HG02938 (cell line): ENCODE measurements at regions not wholly inside any gene's neighbourhood (a gene's known extent, or its start where the extent isn't known, plus 50 kb on each side); places are given as distances from the start of the nearest gene placed in this dataset.

Experiments used
- ATAC-seq: cut with Tn5 transposase; IDR thresholded peaks from one replicate; pipeline ENCODE4 v1.9.1; 2021; ENCODE audit warnings: mild to moderate bottlenecking, moderate library complexity; ENCODE audit not compliant: unreplicated experiment

- ATAC-seq: no peak
Observed at GRCh38 chr9:118362596-118362995, 658.4 kb downstream of the TLR4 start.

DNA sequence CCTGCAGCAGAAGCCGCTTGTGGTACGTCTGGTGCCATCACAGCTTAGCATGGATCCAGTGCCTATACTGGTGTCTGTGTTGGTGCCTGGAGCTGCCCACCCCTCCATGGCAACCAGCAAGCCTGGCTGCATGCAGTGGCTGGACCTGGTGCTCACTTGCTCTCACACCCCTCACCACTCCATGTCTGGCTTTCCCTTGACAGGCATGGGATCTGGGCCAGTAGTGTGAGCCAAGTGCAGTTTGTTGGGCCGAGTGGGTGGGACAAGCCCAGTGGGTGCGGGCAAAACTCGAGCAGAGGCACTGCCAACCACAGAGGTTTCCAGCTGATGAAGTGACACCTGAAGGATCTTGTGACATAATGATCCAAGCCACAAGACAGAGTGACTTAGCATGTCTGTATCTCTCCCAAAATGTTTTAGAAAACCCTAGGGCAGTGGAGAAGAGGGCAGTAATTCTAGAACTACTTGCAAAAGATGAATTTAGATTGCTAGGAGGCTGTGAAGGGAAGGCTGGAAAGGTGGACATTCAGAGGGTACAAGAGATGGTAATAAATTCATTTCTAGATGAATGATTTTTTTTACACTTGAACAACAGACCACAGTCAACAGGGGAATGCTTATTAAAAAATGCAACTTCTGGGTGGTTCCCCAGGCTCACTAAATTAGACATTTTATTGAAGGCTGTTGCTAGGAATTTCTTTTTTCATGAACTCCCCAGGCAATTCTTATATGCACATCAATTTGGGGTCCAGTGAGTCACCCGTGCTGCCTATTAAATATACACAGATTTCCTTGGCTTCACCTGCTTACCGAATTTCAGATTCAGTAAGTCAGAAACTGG is 660.3 kb downstream of the TLR4 start:
- no peak for ATAC-seq

DNA sequence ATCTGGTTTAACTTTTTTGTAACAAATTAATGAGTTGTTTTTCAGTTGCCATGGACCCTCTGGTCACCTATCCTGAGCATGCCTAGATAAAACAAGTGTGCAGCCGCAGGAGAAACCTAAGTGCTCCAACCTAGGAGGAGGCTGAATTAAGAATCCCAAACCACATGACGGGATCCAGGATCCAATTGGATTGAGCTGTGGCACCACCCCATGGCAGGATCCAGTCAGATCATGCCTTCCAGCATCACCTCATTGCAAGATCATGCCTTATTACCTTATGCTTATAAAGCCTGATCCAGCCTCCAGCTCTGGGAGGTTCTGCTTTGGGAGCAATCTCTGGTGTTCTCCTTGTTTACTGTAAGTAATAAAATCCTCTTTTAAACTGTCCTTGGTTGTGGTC is 662.0 kb downstream of the TLR4 start:
- ATAC-seq: no peak

DNA sequence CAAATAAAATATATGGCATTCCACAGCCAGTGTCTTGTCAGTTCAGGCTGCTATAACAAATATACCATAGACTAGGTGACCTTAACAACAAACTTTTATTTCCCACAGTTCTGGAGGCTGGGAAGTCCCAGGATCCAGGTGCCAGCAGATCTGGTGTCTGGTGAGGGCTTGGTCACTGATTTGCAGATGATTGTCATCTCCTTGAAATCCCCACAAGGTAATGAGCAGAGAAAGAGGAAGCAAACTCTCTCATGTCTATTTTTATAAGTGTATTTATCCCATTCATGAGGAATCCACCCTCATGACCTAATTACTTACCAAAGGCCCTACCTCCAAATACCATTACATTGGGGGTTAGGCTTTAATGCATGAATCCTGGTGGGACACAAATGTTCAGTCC is 663.2 kb downstream of the TLR4 start:
- ATAC-seq: no peak

DNA sequence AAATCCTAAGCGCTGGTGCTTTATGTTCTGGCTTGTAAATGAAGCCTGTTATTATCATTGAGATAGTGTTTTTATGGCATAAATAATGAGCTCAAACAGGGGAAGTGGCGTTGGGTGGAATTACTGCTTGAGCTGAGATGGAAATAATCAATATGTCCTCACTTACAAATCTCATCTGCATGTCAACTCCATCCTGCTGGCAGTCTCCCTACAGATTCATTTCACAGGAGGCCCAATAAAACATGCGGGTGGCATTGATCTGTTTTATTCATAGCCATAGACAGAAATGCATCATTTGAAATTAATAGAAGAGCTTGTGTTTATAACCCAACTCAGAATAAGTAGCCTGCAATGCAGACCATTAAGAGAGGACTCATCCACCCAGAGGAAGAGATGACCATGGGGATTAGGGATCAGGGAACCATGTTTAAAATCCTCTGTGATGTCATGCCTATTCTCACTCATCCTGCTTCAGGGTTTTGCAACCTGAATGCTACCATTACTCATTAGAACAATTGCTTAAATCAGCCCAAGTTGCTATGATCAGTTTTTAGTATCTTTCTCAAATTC is 680.4 kb downstream of the TLR4 start:
- no peak for ATAC-seq

- ATAC-seq: no peak
Observed at GRCh38 chr9:118395415-118395814, 691.2 kb downstream of the TLR4 start.

DNA sequence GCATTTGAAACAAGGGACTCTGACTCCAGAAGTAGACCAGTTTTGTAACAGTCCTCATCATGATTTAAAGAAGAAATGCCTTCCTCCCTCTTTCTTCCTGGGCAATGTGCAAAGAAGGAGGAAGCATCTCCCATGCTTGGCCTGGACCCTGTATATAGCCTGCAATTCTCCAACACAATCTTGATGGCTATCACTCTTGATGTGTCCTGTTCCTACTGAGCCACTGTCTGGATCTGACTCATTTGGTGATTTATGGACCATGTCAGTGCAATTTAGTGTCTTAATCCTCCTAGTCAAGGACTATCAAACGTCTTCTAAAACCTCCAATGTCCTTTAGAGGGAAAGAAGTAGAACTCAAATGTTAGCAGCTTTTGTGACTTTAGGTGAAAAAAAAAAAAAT is 697.3 kb downstream of the TLR4 start:
- no peak for ATAC-seq

- ATAC-seq: no peak
Observed at GRCh38 chr9:118414676-118415075, 710.5 kb downstream of the TLR4 start.

DNA sequence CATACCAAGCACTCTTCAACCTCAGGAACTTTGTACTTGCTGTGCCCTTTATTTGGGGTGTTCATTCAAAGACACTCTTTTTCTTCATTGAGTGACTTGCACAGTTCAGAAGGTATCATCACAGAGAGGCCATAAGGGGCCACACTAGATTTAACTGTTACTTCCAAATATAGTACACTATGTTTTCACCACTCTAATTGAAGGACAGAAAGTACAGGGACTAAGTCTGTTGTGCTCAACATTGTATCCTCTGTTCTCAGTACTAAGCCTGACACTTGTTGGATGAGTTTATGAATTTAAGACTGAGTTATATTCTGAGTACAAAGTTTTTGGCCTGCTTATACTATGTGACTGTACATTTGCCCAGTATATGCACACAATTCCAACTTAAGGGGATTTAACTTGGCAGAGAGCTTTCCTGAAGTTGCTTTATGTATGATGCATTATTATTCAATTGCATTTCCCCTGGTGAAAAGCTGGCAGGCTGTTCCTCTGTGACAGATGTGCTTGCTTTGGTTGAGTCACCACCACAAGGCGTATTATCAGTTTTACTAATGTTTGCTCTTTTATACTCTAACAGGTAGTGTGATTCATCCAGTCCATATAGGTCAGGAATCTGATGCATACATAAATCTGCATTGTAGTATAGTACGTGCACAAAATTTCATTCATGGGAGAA is 714.8 kb downstream of the TLR4 start:
- ATAC-seq: no peak

- no peak for ATAC-seq
Observed at GRCh38 chr9:118419676-118420075, 715.5 kb downstream of the TLR4 start.

- ATAC-seq: no peak
Observed at GRCh38 chr9:118422508-118422907, 718.3 kb downstream of the TLR4 start.

GRCh38 chr9:118423021-118423420 is 718.8 kb downstream of the TLR4 start:
- no peak for ATAC-seq

DNA sequence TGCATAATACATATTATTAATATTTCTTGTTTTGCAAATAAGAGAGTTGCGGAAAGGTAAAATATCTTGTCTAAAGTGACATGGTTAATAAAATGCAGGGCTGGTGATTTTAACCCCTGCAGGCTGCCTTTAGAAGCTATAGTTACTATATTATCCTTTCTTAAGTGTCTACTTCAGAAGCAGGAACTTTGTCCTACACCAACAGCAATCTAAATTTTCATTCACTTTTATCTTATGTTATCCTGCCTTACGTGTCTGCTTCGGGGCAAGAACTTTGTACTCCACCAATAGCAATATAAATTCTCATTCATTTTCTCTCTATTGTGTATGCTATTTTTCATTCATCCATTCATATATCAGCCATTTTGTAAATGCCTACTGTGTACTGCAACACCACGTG is 719.5 kb downstream of the TLR4 start:
- ATAC-seq: no peak

- ATAC-seq: no peak
Observed at GRCh38 chr9:118426772-118427171, 722.6 kb downstream of the TLR4 start.

GRCh38 chr9:118438810-118439209 is 734.6 kb downstream of the TLR4 start:
- ATAC-seq: no peak

DNA sequence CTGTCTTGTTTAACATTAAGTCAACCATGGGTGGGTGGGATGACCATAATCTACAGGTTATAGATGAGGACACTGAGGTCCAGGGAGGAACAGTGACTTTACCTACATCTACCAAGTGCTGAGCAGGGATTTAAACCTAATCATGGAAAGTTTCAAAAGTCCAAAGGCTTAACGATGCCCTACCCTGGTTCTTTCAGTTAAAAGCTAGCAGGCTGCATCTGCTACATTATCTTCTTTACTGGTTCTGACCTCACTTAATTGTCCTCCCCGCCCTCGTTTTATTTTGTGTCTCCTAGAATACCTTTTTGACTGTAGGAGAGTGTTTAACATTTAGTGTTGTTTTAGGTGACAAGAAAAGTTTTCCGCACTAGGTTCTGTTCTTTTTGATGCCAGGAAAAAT is 735.2 kb downstream of the TLR4 start:
- ATAC-seq: no peak

- ATAC-seq: no peak
Observed at GRCh38 chr9:118444403-118444802, 740.2 kb downstream of the TLR4 start.

DNA sequence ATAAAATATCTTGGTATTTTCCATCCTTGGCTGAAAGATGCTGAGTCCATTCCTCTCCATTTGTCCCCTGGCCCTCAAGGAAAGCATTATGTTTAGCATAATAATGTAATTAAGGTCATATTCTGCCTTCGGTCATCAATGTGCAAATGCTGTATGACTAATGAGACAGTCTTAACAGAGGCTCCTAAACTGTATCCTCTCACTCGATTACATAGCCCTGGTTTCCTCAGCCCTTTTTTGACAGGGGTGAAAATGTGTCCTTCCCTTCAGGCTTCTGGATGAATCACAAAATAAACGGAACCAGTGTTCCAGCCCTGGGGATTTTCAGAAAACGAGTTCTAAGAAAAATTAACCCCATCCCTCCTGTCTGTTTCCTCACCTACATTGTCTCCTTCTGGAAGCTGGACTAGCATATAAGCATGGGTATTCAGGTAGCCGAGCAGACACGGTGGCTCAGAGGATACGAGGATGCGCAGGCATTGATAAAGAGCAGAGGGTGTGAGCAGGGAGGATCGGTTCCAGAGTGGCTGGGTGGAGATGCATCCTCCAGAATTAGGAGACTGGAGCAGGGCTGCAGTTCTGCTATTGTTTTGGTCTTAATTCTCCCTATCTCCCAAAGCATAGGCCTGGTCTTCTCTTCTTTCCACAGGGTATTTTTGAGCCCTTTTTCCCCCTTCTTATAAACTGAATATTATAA is 742.9 kb downstream of the TLR4 start:
- no peak for ATAC-seq

DNA sequence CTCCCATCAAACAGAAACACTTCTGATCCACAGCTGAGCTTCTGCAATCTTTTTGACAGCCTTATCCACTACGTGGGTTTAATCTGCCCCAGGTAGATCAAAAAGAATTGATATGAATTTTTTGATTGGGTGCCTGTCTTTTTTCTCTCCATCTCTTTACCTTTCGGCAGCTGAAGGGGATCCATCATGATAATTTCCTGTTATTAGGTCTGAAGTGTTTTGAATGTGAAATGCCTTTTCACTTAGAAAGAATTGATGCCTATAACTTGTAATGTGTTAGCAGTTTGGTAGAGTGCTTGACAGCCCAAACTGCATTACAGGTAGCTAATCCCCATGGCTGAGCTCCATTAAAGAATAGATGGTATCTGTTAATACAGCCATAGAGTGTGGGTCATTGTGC is 745.4 kb downstream of the TLR4 start:
- no peak for ATAC-seq

- ATAC-seq: no peak
Observed at GRCh38 chr9:118455259-118455658, 751.1 kb downstream of the TLR4 start.

GRCh38 chr9:118455788-118456187 is 751.6 kb downstream of the TLR4 start:
- no peak for ATAC-seq
